ENCODE measurements at regions not wholly inside any gene's neighbourhood (a gene's known extent, or its start where the extent isn't known, plus 50 kb on each side); places are given as distances from the start of the nearest gene placed in this dataset.

- no peaks in the 10 kb centered on the region for H3K9me3 ChIP-seq (ENCODE audit: control insufficient read depth in 2 of 2, low read length in 2 of 2)
- no peak for ATAC-seq (ENCODE audit: low read depth in 2 of 2)
- H3K27me3 ChIP-seq (ENCODE audit: control insufficient read depth, insufficient read depth, low read length): peaks cover 10% of the 10 kb centered on the region
- no peaks in the 10 kb centered on the region for H3K36me3 ChIP-seq (ENCODE audit: control insufficient read depth, insufficient read depth, low read length)
- no peak for DNase-seq
- no peak overlapping the region for H3K27ac Mint-ChIP-seq
- no peaks in the 10 kb centered on the region for H3K4me1 ChIP-seq (ENCODE audit: control insufficient read depth, insufficient read depth, low read length, poor library complexity, severe bottlenecking)
- peaks cover 0 to 3% (median 0%) of the 10 kb centered on the region in 7 donors for H3K9me3 Mint-ChIP-seq
- H3K27me3 Mint-ChIP-seq: peaks cover 36% of the 10 kb centered on the region
- peaks cover 0 to 2% (median under 1%) of the 10 kb centered on the region in 4 donors for H3K4me1 Mint-ChIP-seq
- no peak overlapping the region for H3K4me3 ChIP-seq (ENCODE audit: low read depth, low read length)
- no peak overlapping the region for H3K4me3 Mint-ChIP-seq
- no peak overlapping the region for H3K27ac ChIP-seq (ENCODE audit: insufficient read depth, low read length, poor library complexity, severe bottlenecking)
- no peaks in the 10 kb centered on the region for H3K36me3 Mint-ChIP-seq
Measured at GRCh38 chr2:11955884-11956291, 209.5 kb downstream of the LPIN1 start.

DNA sequence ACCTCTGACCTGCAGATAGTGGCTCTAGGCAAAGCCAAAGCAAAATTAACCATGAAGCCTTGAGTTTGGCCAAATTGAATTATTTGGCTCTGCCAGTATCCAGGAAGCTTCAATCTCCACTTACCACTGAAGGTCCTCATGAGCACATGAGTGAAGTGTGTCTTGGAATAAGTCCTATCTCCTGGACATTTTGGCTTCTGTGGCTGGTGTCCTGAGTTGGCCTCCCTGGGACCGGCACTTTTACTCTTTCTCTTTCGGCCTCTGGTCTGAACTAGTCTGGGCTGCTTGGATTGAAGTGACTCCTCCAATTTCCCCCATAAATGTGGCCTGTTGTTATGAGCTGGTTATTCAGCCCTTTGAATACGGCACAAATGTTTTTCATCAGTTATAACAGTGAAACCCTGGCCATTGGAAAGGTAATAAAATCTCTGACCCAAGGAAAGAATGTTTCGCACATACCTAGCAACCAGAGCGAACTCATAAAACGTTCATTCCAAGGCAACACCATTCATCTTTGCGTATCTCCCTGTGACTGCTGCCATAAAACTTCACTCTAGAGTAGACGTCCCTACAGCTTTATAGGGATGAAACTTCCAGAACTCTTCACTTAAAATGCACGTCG is 216.4 kb downstream of the LPIN1 start:
- Mint-ChIP-seq H3K27me3 (peaks cover 8% of the 10 kb centered on the region), H3K9me3 (no peaks in the 10 kb centered on the region), H3K4me3 (no peak overlapping the region), H3K36me3 (no peaks in the 10 kb centered on the region), H3K4me1 (peaks cover 0 to 4% (median 2%) of the 10 kb centered on the region in 4 donors), H3K27ac (peak overlapping the region in 1 of 3 donors; percentile 8)
- Histone ChIP-seq H3K9me3 (ENCODE audit: control insufficient read depth in 2 of 2, low read length in 2 of 2) (no peaks in the 10 kb centered on the region), H3K27me3 (ENCODE audit: control insufficient read depth, insufficient read depth, low read length) (no peaks in the 10 kb centered on the region), H3K27ac (ENCODE audit: insufficient read depth, low read length, poor library complexity, severe bottlenecking) (no peak overlapping the region), H3K4me3 (ENCODE audit: low read depth, low read length) (no peak overlapping the region), H3K4me1 (ENCODE audit: control insufficient read depth, insufficient read depth, low read length, poor library complexity, severe bottlenecking) (no peaks in the 10 kb centered on the region), H3K36me3 (ENCODE audit: control insufficient read depth, insufficient read depth, low read length) (no peaks in the 10 kb centered on the region)
- ATAC-seq (ENCODE audit: low read depth in 2 of 2): no peak
- DNase-seq: no peak

- Mint-ChIP-seq H3K27me3 (peaks cover 5% of the 10 kb centered on the region), H3K4me1 (peaks cover 0 to 4% (median 2%) of the 10 kb centered on the region in 4 donors), H3K27ac (no peak overlapping the region), H3K4me3 (no peak overlapping the region), H3K9me3 (no peaks in the 10 kb centered on the region), H3K36me3 (no peaks in the 10 kb centered on the region)
- H3K27me3 ChIP-seq (ENCODE audit: control insufficient read depth, insufficient read depth, low read length): no peaks in the 10 kb centered on the region
- ATAC-seq (ENCODE audit: low read depth in 2 of 2) (no peak), DNase-seq (no peak)
- H3K36me3 ChIP-seq (ENCODE audit: control insufficient read depth, insufficient read depth, low read length): no peaks in the 10 kb centered on the region
- no peaks in the 10 kb centered on the region for H3K4me1 ChIP-seq (ENCODE audit: control insufficient read depth, insufficient read depth, low read length, poor library complexity, severe bottlenecking)
- no peaks in the 10 kb centered on the region for H3K9me3 ChIP-seq (ENCODE audit: control insufficient read depth in 2 of 2, low read length in 2 of 2)
- no peak overlapping the region for H3K4me3 ChIP-seq (ENCODE audit: low read depth, low read length)
- H3K27ac ChIP-seq (ENCODE audit: insufficient read depth, low read length, poor library complexity, severe bottlenecking): no peak overlapping the region
Measured at GRCh38 chr2:11963966-11964365, 217.5 kb downstream of the LPIN1 start.

DNA sequence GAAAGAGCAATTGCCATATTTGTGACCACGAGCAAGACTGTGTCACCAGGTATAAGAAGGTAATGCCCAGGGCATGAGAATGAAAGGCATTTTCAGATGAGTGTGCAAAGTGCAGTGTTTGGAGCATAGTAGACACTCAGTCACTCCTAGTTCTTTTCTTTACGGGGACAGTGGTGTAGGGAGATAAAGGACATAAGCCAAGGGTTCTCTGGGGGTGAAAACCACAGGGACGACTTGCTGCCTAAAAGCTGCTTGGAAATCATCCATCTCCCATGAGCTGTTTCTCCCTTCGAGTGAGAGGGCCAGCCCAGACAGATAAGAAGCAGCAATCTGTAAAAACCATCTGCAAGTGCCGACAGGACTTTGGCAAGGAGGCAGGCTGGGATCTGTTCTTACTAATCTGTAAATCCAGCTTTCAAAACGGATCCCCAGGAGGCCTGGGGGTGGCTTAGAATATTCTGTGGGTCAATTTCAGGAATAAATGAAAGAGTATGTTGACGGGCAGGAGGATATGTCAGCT is 221.6 kb downstream of the LPIN1 start:
- no peak for DNase-seq
- Histone ChIP-seq H3K36me3 (ENCODE audit: control insufficient read depth, insufficient read depth, low read length) (no peaks in the 10 kb centered on the region), H3K4me1 (ENCODE audit: control insufficient read depth, insufficient read depth, low read length, poor library complexity, severe bottlenecking) (no peaks in the 10 kb centered on the region), H3K9me3 (ENCODE audit: control insufficient read depth in 2 of 2, low read length in 2 of 2) (peaks cover 0 to 1% of the 10 kb centered on the region in 2 experiments), H3K27ac (ENCODE audit: insufficient read depth, low read length, poor library complexity, severe bottlenecking) (no peak overlapping the region), H3K27me3 (ENCODE audit: control insufficient read depth, insufficient read depth, low read length) (peaks cover 2% of the 10 kb centered on the region), H3K4me3 (ENCODE audit: low read depth, low read length) (no peak overlapping the region)
- Mint-ChIP-seq H3K4me3 (no peak overlapping the region), H3K27me3 (peaks cover 11% of the 10 kb centered on the region), H3K4me1 (peaks cover 0 to 4% (median 0%) of the 10 kb centered on the region in 4 donors), H3K9me3 (peaks cover 0 to 5% (median under 1%) of the 10 kb centered on the region in 7 donors), H3K36me3 (no peaks in the 10 kb centered on the region), H3K27ac (no peak overlapping the region)
- ATAC-seq (ENCODE audit: low read depth in 2 of 2): no peak

DNA sequence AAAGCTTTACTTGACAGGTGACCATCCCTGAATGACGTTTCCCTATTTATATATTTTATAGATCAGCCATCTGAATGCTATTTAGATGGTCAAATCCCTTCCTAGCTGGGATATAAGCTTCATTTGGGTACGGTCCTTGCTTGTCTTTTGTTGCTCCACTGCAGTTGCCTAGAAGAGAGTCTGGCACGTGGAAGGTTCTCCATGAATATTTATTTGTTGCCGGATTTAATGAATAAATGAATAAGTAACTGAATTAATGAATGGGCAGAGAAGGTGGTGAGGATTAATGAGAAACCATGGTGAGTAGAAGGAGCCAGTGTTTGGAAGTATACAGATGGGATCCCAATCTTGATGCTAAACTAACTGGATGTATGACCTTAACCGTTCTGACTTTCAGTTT is 222.1 kb downstream of the LPIN1 start:
- Histone ChIP-seq H3K4me1 (ENCODE audit: control insufficient read depth, insufficient read depth, low read length, poor library complexity, severe bottlenecking) (no peaks in the 10 kb centered on the region), H3K4me3 (ENCODE audit: low read depth, low read length) (no peak overlapping the region), H3K27me3 (ENCODE audit: control insufficient read depth, insufficient read depth, low read length) (peaks cover 3% of the 10 kb centered on the region), H3K9me3 (ENCODE audit: control insufficient read depth in 2 of 2, low read length in 2 of 2) (peaks cover 1 to 7% of the 10 kb centered on the region in 2 experiments), H3K27ac (ENCODE audit: insufficient read depth, low read length, poor library complexity, severe bottlenecking) (no peak overlapping the region), H3K36me3 (ENCODE audit: control insufficient read depth, insufficient read depth, low read length) (no peaks in the 10 kb centered on the region)
- Mint-ChIP-seq H3K9me3 (peaks cover 0 to 6% (median 3%) of the 10 kb centered on the region in 7 donors), H3K4me3 (no peak overlapping the region), H3K27me3 (peaks cover 16% of the 10 kb centered on the region), H3K4me1 (peaks cover 0 to 4% (median 0%) of the 10 kb centered on the region in 4 donors), H3K27ac (no peak overlapping the region), H3K36me3 (peaks cover 1% of the 10 kb centered on the region)
- DNase-seq (no peak), ATAC-seq (ENCODE audit: low read depth in 2 of 2) (no peak)

DNA sequence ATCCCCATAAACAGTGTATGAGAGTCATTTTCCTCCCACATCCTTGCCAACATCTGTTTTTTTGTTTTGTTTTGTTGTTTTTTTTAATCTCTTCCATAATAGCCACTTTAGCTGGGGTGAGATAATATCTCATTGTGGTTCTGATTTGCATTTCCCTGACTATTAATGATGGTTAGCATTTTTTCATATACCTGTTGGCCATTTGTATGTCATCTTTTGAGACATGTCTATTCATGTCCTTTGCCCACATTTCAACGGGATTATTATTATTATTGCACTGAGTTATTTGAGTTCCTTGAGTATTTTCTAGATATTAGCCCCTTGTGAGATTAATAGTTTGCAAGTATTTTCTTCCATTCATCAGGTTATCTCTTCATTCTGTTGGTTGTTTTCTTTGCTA is 223.3 kb downstream of the LPIN1 start:
- no peak overlapping the region for H3K4me3 Mint-ChIP-seq
- peaks cover 19% of the 10 kb centered on the region for H3K27me3 Mint-ChIP-seq
- H3K4me1 ChIP-seq (ENCODE audit: control insufficient read depth, insufficient read depth, low read length, poor library complexity, severe bottlenecking): no peaks in the 10 kb centered on the region
- no peak overlapping the region for H3K4me3 ChIP-seq (ENCODE audit: low read depth, low read length)
- no peak overlapping the region for H3K27ac Mint-ChIP-seq
- H3K9me3 Mint-ChIP-seq: peaks cover 4 to 16% (median 6%) of the 10 kb centered on the region in 7 donors
- H3K27ac ChIP-seq (ENCODE audit: insufficient read depth, low read length, poor library complexity, severe bottlenecking): no peak overlapping the region
- ATAC-seq (ENCODE audit: low read depth in 2 of 2): no peak
- peaks cover 7 to 16% of the 10 kb centered on the region in 2 experiments for H3K9me3 ChIP-seq (ENCODE audit: control insufficient read depth in 2 of 2, low read length in 2 of 2)
- no peak for DNase-seq
- peaks cover 7% of the 10 kb centered on the region for H3K36me3 Mint-ChIP-seq
- peaks cover 0 to 2% (median 0%) of the 10 kb centered on the region in 4 donors for H3K4me1 Mint-ChIP-seq
- peaks cover 3% of the 10 kb centered on the region for H3K27me3 ChIP-seq (ENCODE audit: control insufficient read depth, insufficient read depth, low read length)
- no peaks in the 10 kb centered on the region for H3K36me3 ChIP-seq (ENCODE audit: control insufficient read depth, insufficient read depth, low read length)

GRCh38 chr2:11974573-11974972 is 228.1 kb downstream of the LPIN1 start:
- Mint-ChIP-seq H3K27me3 (peaks cover 19% of the 10 kb centered on the region), H3K36me3 (peaks cover 7% of the 10 kb centered on the region), H3K4me1 (no peaks in the 10 kb centered on the region), H3K9me3 (peaks cover 4 to 21% (median 15%) of the 10 kb centered on the region in 7 donors), H3K27ac (no peak overlapping the region), H3K4me3 (peak overlapping the region in 1 of 4 donors; percentile 11)
- ATAC-seq (ENCODE audit: low read depth in 2 of 2) (no peak), DNase-seq (no peak)
- no peaks in the 10 kb centered on the region for H3K36me3 ChIP-seq (ENCODE audit: control insufficient read depth, insufficient read depth, low read length)
- H3K4me3 ChIP-seq (ENCODE audit: low read depth, low read length): no peak overlapping the region
- H3K27ac ChIP-seq (ENCODE audit: insufficient read depth, low read length, poor library complexity, severe bottlenecking): no peak overlapping the region
- peaks cover 1% of the 10 kb centered on the region for H3K27me3 ChIP-seq (ENCODE audit: control insufficient read depth, insufficient read depth, low read length)
- H3K4me1 ChIP-seq (ENCODE audit: control insufficient read depth, insufficient read depth, low read length, poor library complexity, severe bottlenecking): no peaks in the 10 kb centered on the region
- peaks cover 12 to 20% of the 10 kb centered on the region in 2 experiments for H3K9me3 ChIP-seq (ENCODE audit: control insufficient read depth in 2 of 2, low read length in 2 of 2)

- no peak overlapping the region for H3K27ac Mint-ChIP-seq
- peaks cover 4 to 22% (median 15%) of the 10 kb centered on the region in 7 donors for H3K9me3 Mint-ChIP-seq
- H3K4me3 Mint-ChIP-seq: no peak overlapping the region
- no peak overlapping the region for H3K4me3 ChIP-seq (ENCODE audit: low read depth, low read length)
- H3K4me1 ChIP-seq (ENCODE audit: control insufficient read depth, insufficient read depth, low read length, poor library complexity, severe bottlenecking): no peaks in the 10 kb centered on the region
- peaks cover 12 to 20% of the 10 kb centered on the region in 2 experiments for H3K9me3 ChIP-seq (ENCODE audit: control insufficient read depth in 2 of 2, low read length in 2 of 2)
- no peak for ATAC-seq (ENCODE audit: low read depth in 2 of 2)
- peaks cover 7% of the 10 kb centered on the region for H3K36me3 Mint-ChIP-seq
- H3K36me3 ChIP-seq (ENCODE audit: control insufficient read depth, insufficient read depth, low read length): no peaks in the 10 kb centered on the region
- DNase-seq: no peak
- peaks cover 19% of the 10 kb centered on the region for H3K27me3 Mint-ChIP-seq
- no peaks in the 10 kb centered on the region for H3K4me1 Mint-ChIP-seq
- no peak overlapping the region for H3K27ac ChIP-seq (ENCODE audit: insufficient read depth, low read length, poor library complexity, severe bottlenecking)
- H3K27me3 ChIP-seq (ENCODE audit: control insufficient read depth, insufficient read depth, low read length): peaks cover 1% of the 10 kb centered on the region
Measured at GRCh38 chr2:11975373-11975772, 228.9 kb downstream of the LPIN1 start.

All from CD4-positive, CD25-positive, alpha-beta regulatory T cell (primary cell).